ENCODE measurements at regions not wholly inside any gene's neighbourhood (a gene's known extent, or its start where the extent isn't known, plus 50 kb on each side); places are given as distances from the start of the nearest gene placed in this dataset.

GRCh38 chrX:115902995-115903394 is 267.5 kb upstream of the AGTR2 start:
- no peak for TF ChIP-seq POLR2A (IDR thresholded peaks at IDR 0.05)
- no peak for TF ChIP-seq CTCF (IDR thresholded peaks at IDR 0.05)

Measured in testis (tissue), 2 donors.